ENCODE measurements at regions not wholly inside any gene's neighbourhood (a gene's known extent, or its start where the extent isn't known, plus 50 kb on each side); places are given as distances from the start of the nearest gene placed in this dataset.

- Mint-ChIP-seq H3K36me3 (ENCODE audit: low read depth) (no peaks in the 10 kb centered on the region), H3K4me3 (no peak overlapping the region), H3K9me3 (peaks cover 17% of the 10 kb centered on the region), H3K4me1 (no peaks in the 10 kb centered on the region), H3K27me3 (ENCODE audit: insufficient read depth, low read depth, poor library complexity) (peaks cover 2% of the 10 kb centered on the region), H3K27ac (no peak overlapping the region)
- Histone ChIP-seq H2AFZ (no peak overlapping the region), H3K4me2 (no peak overlapping the region), H3K9me2 (ENCODE audit: insufficient read depth) (no peaks in the 10 kb centered on the region), H3K27me3 (ENCODE audit: insufficient read depth) (no peaks in the 10 kb centered on the region), H3K79me2 (replicated peaks; ENCODE audit: insufficient read depth) (no peaks in the 10 kb centered on the region), H3K4me3 (no peak overlapping the region), H4K20me1 (replicated peaks; ENCODE audit: insufficient read depth) (no peaks in the 10 kb centered on the region), H3F3A (replicated peaks; ENCODE audit: low read depth) (no peaks in the 10 kb centered on the region), H3K36me3 (ENCODE audit: insufficient read depth) (no peaks in the 10 kb centered on the region), H3K4me1 (ENCODE audit: insufficient read depth) (no peaks in the 10 kb centered on the region), H3K27ac (ENCODE audit: low read depth) (no peak overlapping the region)
- ATAC-seq (no peak), DNase-seq (ENCODE audit: low spot score) (no peak)
- no peak for TF ChIP-seq CTCF (conservative IDR thresholded peaks at IDR 0.05; ENCODE audit: low read depth in 2 of 2)
- TF ChIP-seq POLR2AphosphoS5 (IDR thresholded peaks at IDR 0.05; ENCODE audit: low read depth): no peak
- no peak for TF ChIP-seq STAT1 (IDR thresholded peaks at IDR 0.05; ENCODE audit: unreplicated experiment)
- TF ChIP-seq EZH2phosphoT487 (IDR thresholded peaks at IDR 0.05; ENCODE audit: unreplicated experiment): no peak
- no peak for TF ChIP-seq CREB1 (CRISPR knock-in tag; IDR thresholded peaks at IDR 0.05; ENCODE audit: low read depth)
- no peak for TF ChIP-seq EZH2 (IDR thresholded peaks at IDR 0.05; ENCODE audit: low read depth, unreplicated experiment)
- no peak for TF ChIP-seq NANOG (IDR thresholded peaks at IDR 0.05; ENCODE audit: borderline replicate concordance)
- TF ChIP-seq REST (IDR thresholded peaks at IDR 0.05; ENCODE audit: unreplicated experiment): no peak
- TF ChIP-seq JUNB (IDR thresholded peaks at IDR 0.05; ENCODE audit: unreplicated experiment): no peak
- no peak for TF ChIP-seq ZNF331 (CRISPR knock-in tag; IDR thresholded peaks at IDR 0.05; ENCODE audit: low read depth)
- TF ChIP-seq ZNF462 (CRISPR knock-in tag; IDR thresholded peaks at IDR 0.05): no peak
- TF ChIP-seq ETS1 (IDR thresholded peaks at IDR 0.05): no peak
- no peak for TF ChIP-seq ZNF114 (CRISPR knock-in tag; IDR thresholded peaks at IDR 0.05)
These were observed 62.7 kb downstream of the NPTX2 start for GRCh38 chr7:98679741-98680140.
